SJCRH30 (cell line): ENCODE measurements at regions not wholly inside any gene's neighbourhood (a gene's known extent, or its start where the extent isn't known, plus 50 kb on each side); places are given as distances from the start of the nearest gene placed in this dataset.
"Not testable (repeated sequence)": the region's sequence is repeated elsewhere in the genome, so short reads cannot be mapped to it uniquely, and the experiment has no call there.

Experiments
- DNase-seq, 2 experiments: peaks; one replicate each; pipeline ENCODE4 v3.0.0-alpha.2; 2015 to 2020
- H3K27ac ChIP-seq: fragments of 250-450 bp; sonication (Bioruptor Pico); 2 replicates; pipeline ENCODE4 v1.5.1; 2020; ENCODE audit warnings: mild to moderate bottlenecking, moderate library complexity
- H3K27me3 ChIP-seq: fragments of 250-450 bp; sonication (Bioruptor Pico); 2 replicates; pipeline ENCODE4 v1.5.1; 2020; ENCODE audit warnings: mild to moderate bottlenecking, moderate library complexity
- H3K36me3 ChIP-seq: fragments of 250-450 bp; sonication (Bioruptor Pico); 2 replicates; pipeline ENCODE4 v1.5.1; 2020; ENCODE audit warnings: mild to moderate bottlenecking, moderate library complexity
- H3K4me1 ChIP-seq: fragments of 250-450 bp; sonication (Bioruptor Pico); 2 replicates; pipeline ENCODE4 v1.5.1; 2020; ENCODE audit warnings: mild to moderate bottlenecking, moderate library complexity
- H3K4me3 ChIP-seq: fragments of 250-450 bp; sonication (Bioruptor Pico); 2 replicates; pipeline ENCODE4 v1.5.1; 2020; ENCODE audit warnings: mild to moderate bottlenecking, moderate library complexity
- H3K9me3 ChIP-seq: fragments of 250-450 bp; sonication (Bioruptor Pico); replicated peaks from 2 replicates; pipeline ENCODE4 v1.5.1; 2020; ENCODE audit warnings: mild to moderate bottlenecking, moderate library complexity

DNA sequence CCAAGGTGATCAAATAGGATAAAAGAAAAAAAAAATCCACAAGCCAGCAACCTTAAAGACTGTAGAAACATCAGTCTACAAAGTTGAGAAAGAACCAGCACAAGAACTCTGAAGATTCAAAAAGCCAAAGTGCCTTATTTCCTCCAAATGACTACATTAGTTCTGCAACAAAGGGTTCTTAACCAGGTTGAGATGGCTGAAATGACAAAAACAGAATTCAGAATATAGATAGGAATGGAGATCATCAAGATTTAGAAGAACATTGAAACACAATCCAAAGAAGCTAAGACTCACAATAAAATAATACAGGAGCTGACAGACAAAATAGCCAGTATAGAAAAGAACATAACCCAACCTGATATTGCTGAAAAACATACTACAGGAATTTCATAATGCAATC is 156.5 kb upstream of the ZCCHC13 start:
- no peak for DNase-seq
- Histone ChIP-seq H3K27me3 (no peaks in the 10 kb centered on the region), H3K27ac (no peak overlapping the region), H3K9me3 (peaks cover 4% of the 10 kb centered on the region; the same call in 1 of the 2 replicates), H3K36me3 (no peaks in the 10 kb centered on the region; the same call in 1 of the 2 replicates), H3K4me3 (no peak overlapping the region), H3K4me1 (no peaks in the 10 kb centered on the region)

DNA sequence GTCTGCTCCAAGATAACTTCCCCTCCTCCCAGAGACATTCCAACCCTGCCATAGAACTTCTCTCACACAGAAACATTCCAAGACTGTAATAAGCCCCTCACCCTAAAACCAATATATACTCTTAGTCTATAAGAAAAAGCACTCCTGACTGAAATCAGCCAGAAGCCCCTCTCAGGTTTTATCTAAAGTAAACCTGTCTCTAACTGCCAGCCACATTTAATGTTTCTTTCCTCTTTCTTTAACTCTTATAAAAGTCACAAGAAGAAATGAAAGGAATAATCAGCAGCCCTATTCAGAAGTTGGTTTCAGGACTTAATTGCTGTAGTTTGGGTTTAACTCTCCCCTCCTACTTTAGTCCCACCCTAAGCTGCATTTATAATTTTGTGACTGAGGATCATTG is 165.0 kb upstream of the ZCCHC13 start:
- no peak for DNase-seq
- Histone ChIP-seq H3K36me3 (no peaks in the 10 kb centered on the region), H3K9me3 (peaks cover 9% of the 10 kb centered on the region; the same call in 1 of the 2 replicates)

DNA sequence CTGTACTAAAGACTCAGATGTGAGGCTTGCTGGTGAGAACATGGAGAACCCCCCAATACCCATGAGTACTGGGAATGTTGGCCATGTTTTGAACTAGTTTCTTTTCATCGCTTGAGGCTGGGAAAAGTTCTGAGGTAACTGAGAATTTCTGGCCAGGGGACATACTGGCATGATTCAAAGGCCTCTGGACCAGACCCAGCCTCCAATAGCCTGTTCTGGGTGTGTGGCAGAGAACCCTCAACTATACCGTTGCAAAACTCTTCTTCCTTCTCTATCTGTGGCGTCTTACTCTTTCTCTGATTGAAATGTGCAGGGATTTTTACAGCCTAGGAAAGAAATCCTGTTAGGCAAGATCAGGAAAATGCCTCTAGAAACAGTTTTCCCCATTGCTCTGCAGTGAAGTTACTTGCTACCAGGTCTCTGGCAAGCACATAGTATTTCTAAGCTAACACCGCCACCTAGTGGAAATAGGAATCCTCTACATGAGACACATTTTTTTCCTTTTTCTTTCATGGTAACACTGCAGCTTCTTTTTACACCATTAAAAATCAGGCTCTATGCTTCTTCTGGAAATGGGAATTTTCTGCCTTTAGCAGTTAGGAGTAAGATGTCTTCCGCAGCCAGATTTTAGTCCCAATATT is 170.7 kb upstream of the ZCCHC13 start:
- no peaks in the 10 kb centered on the region for H3K4me1 ChIP-seq
- H3K27me3 ChIP-seq = no peaks in the 10 kb centered on the region
- no peak overlapping the region for H3K4me3 ChIP-seq
- no peaks in the 10 kb centered on the region for H3K9me3 ChIP-seq
- H3K27ac ChIP-seq = no peak overlapping the region
- DNase-seq = peak; percentile 19 to 80
- H3K36me3 ChIP-seq = no peaks in the 10 kb centered on the region

More for the DNA sequence above, 165.0 kb upstream of the ZCCHC13 start:
- Histone ChIP-seq H3K4me3 (no peak overlapping the region), H3K4me1 (no peaks in the 10 kb centered on the region), H3K27ac (no peak overlapping the region), H3K27me3 (no peaks in the 10 kb centered on the region)

DNA sequence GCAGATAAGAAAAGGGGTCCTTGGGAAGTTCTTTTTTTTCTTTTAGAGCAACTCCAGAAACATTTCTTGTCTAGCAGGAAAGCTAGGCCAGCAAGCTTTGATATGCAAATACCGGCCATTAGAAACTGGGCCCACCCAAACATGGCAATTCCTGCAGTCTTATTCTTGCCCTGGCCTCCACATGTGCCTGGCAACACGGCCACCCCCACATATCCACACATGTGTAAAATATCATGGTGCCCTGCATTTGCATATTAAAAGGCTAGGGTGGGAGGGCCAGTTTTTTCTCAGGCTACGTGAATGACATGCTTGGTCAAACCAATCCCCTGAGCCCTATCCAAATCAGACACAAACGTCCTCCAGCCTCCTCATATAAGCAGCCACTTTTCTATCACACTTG is 171.7 kb upstream of the ZCCHC13 start:
- H3K4me1 ChIP-seq = no peaks in the 10 kb centered on the region
- no peak overlapping the region for H3K4me3 ChIP-seq
- H3K9me3 ChIP-seq = no peaks in the 10 kb centered on the region
- no peak for DNase-seq
- H3K27ac ChIP-seq = no peak overlapping the region
- H3K36me3 ChIP-seq = no peaks in the 10 kb centered on the region
- H3K27me3 ChIP-seq = no peaks in the 10 kb centered on the region

DNA sequence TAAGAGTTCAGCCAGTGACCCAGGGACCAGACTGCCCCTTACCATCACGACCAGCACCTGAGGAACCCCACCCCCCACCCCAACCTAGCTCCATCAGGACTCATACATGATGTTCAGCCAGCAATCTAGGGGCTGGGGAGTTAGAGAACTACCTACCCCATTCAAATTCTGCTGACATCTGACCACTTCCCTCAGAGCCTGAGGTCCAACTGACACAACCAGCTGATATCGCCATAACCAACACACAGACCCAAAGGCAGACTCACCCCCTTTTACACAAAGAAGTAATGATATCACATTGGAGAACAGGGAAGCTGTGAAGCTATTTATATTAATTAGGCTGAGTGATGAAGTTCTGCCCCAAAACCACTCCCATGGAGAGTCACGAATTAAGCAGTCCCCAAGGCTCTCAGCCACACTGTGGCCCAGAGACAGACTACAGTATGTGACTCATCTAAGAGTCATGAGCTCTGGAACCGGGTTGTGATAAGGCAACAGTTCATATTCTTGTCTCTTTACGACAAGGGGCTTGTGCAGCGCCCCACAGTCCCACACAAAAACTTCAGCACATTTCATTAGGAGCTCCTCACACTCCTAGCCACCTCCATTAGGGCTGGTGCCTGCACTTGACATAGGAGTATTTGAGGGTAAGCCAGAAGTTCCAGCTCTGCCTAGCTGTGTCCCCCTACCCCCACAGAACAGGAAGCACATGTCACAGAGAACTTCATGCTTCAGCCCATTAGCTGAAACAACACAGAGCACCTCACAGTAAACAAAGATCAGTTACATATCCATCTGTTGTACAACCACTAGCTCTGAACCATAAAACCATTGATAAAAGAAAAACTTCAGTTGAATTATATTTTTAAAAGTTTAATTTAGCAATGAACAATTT is 184.7 kb upstream of the ZCCHC13 start:
- Histone ChIP-seq H3K27me3 (no peaks in the 10 kb centered on the region), H3K9me3 (no peaks in the 10 kb centered on the region), H3K4me1 (no peaks in the 10 kb centered on the region; the same call in none of the 2 replicates), H3K27ac (peak overlapping the region; percentile 45), H3K4me3 (no peak overlapping the region), H3K36me3 (peaks cover 8% of the 10 kb centered on the region; the same call in 1 of the 2 replicates)
- DNase-seq = peak in 1 of 2 experiments; percentile 17

DNA sequence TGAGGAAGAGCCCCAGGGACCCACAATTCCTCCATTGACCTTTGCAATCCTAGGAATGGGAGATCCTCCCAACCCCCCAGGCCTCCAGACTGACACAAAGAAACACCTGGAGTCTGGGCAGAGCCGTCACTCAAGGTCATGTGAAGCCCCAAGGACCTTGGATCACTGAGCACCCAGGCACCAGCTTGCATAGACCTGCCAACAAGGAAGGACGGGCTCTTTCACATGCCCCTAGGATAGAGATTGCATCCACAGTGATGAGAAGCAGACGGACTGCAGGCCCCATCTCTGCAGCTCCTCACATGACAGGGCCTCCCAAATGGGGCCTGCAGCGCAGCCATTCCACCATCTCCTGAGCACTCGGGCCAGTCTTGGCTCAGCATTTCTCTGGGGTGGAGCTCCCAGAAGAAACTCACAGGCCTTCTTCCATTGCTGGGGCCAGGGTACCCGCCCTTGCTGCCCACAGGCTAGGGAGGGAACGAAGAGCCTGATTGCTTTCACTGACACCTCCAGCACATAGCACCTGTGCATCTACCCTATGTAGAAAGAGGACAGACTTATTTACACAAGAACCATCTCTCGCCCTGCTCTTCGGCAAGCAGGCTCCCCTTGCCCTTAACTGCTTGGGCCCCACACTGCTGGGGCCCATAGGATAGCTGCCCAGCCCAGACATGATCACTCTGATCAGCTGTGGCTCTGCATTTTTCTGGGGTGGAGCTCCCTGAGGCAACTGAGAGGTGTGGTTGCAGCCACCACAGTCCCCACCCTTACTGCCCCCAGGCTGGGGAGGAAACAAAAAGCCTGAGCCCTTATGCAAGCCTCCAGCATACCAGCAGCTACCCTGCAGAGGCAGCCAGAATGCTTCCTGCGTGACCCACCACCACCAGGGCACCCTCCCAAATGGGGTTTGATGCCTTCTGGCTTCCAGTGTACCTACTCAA is 185.7 kb upstream of the ZCCHC13 start:
- DNase-seq = no peak
- H3K27ac ChIP-seq = no peak overlapping the region
- no peaks in the 10 kb centered on the region for H3K9me3 ChIP-seq
- H3K4me3 ChIP-seq = no peak overlapping the region
- H3K27me3 ChIP-seq = no peaks in the 10 kb centered on the region
- no peaks in the 10 kb centered on the region; the same call in none of the 2 replicates for H3K4me1 ChIP-seq
- peaks cover 8% of the 10 kb centered on the region; the same call in 1 of the 2 replicates for H3K36me3 ChIP-seq

DNA sequence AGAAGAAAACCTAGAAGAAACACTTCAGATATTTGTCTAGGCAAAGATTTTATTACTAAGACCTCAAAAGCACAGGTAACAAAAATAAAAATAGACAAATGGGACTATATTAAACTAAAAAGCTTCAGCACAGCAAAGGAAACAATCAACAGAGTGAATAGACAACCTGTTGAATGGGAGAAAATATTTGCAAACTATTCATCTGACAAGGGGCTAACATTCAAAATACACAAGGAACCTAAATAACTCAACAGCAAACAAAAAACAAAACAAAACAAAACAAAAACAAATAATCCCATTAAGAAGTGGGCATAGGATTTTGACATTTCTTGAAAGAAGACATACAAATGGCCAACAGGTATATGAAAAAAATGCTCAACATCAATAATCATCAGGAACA is 192.7 kb upstream of the ZCCHC13 start:
- Histone ChIP-seq H3K27ac (no peak overlapping the region), H3K27me3 (no peaks in the 10 kb centered on the region), H3K9me3 (no peaks in the 10 kb centered on the region), H3K4me3 (no peak overlapping the region), H3K4me1 (no peaks in the 10 kb centered on the region), H3K36me3 (no peaks in the 10 kb centered on the region)
- DNase-seq = no peak

DNA sequence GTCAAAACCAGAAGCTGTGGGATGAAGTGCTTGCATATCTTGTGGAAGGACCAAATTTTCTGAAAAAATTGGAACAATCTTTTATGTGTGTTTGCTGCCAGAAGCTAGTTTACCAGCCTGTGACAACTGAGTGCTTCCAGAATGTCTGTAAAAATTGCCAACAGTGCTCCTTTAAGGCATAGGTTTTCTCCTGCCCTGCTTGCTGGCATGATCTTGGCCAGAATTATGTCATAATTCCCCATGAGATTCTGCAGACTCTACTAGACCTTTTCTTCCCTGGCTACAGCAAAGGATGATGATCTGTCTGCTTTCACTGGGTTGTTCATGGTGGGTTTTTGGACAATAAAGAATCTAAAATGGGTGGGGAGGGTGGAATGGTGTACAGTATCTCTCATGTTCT is 196.3 kb upstream of the ZCCHC13 start:
- DNase-seq = no peak

DNA sequence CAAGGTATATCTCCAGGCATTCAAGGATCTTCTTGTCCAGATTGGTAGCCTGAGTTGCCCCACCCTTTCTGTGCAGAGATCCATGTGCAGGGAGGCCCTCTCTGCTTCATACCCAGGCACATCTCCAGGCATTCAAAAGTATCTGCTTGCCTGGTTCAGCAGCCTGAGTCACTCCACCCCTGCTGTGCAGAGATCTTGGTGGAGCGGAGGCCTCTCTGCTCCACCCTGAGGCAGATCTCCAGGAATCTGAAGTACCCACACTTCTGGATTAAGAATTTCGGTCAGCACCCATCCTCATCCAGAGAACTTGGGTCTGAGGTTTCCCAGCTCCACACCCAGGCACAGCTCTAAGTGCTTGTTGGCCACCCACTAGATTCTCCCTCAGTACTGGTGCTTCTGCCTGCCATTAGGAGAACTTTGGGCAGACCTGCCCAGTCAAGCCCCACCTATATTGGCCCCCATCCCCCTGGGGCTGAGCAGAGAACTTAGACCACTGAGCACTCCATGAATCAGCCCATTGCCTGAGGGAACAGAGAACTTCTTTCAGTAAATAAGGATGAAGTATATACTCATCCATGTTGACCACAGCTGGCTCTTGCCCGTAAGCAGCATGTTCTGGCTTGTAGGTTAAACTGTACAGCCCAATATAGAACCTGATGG is 199.5 kb upstream of the ZCCHC13 start:
- Histone ChIP-seq H3K4me3 (no peak overlapping the region), H3K27me3 (no peaks in the 10 kb centered on the region), H3K9me3 (0 out of 2 replicates have a peak, but pooled peaks cover 2% of the 10 kb centered on the region), H3K4me1 (no peaks in the 10 kb centered on the region), H3K36me3 (no peaks in the 10 kb centered on the region), H3K27ac (no peak overlapping the region)
- DNase-seq = no peak

More for the DNA sequence above, 196.3 kb upstream of the ZCCHC13 start:
- no peak overlapping the region for H3K27ac ChIP-seq
- H3K9me3 ChIP-seq = no peaks in the 10 kb centered on the region
- H3K36me3 ChIP-seq = no peaks in the 10 kb centered on the region
- H3K4me1 ChIP-seq = no peaks in the 10 kb centered on the region
- H3K4me3 ChIP-seq = no peak overlapping the region
- H3K27me3 ChIP-seq = no peaks in the 10 kb centered on the region

DNA sequence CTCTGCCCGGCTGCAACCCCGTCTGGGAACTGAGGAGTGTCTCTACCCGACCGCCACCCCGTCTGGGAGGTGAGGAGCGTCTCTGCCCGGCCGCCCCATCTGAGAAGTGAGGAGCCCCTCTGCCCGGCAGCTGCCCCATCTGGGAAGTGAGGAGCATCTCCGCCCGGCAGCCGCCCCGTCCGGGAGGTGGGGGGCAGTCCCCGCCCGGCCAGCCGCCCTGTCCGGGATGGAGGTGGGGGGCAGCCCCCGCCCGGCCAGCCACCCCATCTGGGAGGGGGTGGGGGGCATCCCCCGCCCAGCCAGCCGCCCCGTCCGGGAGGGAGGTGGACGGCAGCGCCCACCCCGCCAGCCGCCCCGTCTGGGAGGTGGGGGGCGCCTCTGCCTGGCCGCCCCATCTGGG is 205.6 kb upstream of the ZCCHC13 start:
- not testable (repeated sequence) for H3K36me3 ChIP-seq, H3K27ac ChIP-seq

DNA sequence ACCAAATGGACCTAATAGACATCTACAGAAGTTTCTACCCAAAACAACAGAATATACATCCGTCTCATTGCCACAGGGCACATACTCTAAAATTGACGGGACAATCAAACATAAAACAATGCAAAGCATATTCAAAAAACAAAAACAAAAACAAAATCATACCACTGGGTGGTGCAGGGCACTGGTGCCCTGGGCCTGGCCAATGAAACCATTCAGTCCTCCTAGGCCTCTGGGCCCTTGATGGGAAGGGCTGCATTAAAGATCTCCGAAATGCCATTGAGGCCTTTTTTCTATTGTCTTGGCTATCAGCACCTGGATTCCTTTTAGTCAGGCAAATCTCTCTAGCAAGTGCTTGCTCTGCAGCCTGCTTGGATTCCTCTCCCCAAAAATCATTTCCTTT is 213.9 kb upstream of the ZCCHC13 start:
- Histone ChIP-seq H3K4me3 (no peak overlapping the region), H3K27ac (no peak overlapping the region), H3K9me3 (peaks cover 5% of the 10 kb centered on the region; the same call in 1 of the 2 replicates), H3K4me1 (no peaks in the 10 kb centered on the region), H3K36me3 (no peaks in the 10 kb centered on the region; the same call in 1 of the 2 replicates), H3K27me3 (no peaks in the 10 kb centered on the region)
- DNase-seq = no peak

More for the DNA sequence above, 205.6 kb upstream of the ZCCHC13 start:
- DNase-seq, H3K4me1 ChIP-seq, H3K9me3 ChIP-seq, H3K4me3 ChIP-seq, H3K27me3 ChIP-seq: not testable (repeated sequence)

DNA sequence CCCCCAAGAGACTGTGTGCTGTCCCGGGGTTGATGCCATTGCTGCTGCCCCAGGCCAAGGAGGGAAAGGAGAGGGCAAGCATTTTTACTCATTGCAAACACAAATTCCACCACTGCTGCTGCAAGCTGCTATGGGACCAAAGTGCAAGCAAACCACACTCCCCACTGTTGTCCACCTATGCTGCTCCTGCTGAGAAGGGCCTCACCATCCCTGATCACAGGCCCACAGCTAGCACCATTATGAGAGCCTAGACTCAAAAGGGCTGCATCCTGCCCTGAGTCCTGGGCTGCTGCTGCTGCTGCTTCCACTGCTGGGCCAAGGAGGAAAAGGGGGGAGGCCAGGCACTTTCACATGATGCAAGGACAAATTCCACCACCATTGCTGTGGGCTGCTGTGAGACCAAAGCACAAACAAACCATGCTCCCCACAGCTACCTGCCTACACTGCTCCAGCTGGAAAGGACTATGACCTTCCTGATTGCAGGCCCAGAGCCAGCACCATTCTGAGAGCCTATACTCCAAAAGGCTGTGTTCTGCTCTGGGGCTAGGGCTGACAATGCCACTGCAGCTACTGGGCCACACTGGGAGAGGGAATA is 218.2 kb upstream of the ZCCHC13 start:
- H3K27ac ChIP-seq = no peak overlapping the region
- DNase-seq = no peak
- no peaks in the 10 kb centered on the region for H3K36me3 ChIP-seq
- peaks cover 5% of the 10 kb centered on the region; the same call in 1 of the 2 replicates for H3K9me3 ChIP-seq
- no peaks in the 10 kb centered on the region for H3K4me1 ChIP-seq
- no peak overlapping the region for H3K4me3 ChIP-seq
- H3K27me3 ChIP-seq = no peaks in the 10 kb centered on the region

DNA sequence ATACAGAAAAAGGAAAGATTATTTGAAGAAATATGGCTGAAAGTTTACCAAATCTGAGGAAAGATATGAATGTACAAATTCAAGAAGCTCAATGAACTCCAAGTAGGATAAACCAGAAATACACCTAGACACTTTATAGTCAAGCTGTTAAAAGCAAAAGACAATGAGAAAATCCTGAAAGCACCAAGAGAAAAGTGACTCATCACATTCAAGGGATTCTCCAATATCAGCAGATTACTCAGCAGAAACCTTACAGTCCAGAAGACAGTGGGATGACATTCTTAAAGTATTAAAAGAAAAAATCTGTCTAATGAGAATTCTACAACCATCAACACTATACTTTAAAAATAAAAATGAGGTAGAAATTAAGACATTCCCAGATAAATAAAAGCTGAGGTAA is 223.8 kb upstream of the ZCCHC13 start:
- Histone ChIP-seq H3K9me3 (no peaks in the 10 kb centered on the region), H3K36me3 (no peaks in the 10 kb centered on the region), H3K27me3 (no peaks in the 10 kb centered on the region), H3K27ac (no peak overlapping the region), H3K4me3 (no peak overlapping the region), H3K4me1 (no peaks in the 10 kb centered on the region)
- DNase-seq = no peak
